HG02623 (cell line): ENCODE measurements at regions not wholly inside any gene's neighbourhood (a gene's known extent, or its start where the extent isn't known, plus 50 kb on each side); places are given as distances from the start of the nearest gene placed in this dataset.
"Not testable (repeated sequence)": the region's sequence is repeated elsewhere in the genome, so short reads cannot be mapped to it uniquely, and the experiment has no call there.

ENCODE experiments used
- ATAC-seq: cut with Tn5 transposase; IDR thresholded peaks from one replicate; pipeline ENCODE4 v1.9.1; 2021; ENCODE audit warnings: moderate library complexity; ENCODE audit not compliant: unreplicated experiment

DNA sequence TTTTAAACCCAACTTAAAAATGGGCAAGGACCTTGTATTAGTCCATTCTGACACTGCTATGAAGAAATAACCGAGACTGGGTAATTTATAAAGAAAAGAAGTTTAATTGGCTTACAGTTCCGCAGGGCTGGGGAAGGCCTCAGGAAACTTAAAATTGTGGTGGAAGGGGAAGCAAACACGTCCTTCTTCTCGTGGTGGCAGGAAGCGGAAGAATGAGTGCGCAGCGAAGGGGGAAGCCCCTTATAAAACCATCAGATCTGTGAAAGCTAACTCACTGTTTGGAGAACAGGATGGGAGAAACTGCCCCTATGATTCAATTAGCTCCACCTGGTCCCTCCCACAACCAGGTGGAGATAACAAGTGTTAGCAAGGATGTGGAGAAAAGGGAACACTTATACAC, 237.7 kb downstream of the SEC16B start:
- no peak for ATAC-seq

GRCh38 chr1:177729646-177730045, 240.2 kb downstream of the SEC16B start:
- no peak for ATAC-seq

DNA sequence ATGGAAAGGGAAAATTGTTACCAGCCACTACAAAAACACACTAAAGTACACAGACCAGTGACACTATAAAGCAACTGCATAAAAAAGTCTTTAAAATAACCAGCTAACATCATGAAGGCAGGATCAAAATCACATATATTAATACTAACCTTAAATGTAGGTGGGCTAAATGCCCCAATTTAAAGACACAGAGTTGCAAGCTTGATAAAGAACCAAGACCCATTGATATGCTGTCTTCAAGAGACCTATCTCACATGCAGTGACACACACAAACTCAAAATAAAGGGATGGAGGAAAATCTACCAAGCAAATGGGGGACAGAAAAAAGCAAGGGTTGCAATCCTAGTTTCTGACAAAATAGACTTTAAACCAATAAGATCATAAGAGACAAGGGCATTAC, 246.3 kb downstream of the SEC16B start:
- no peak for ATAC-seq

- no peak for ATAC-seq
Measured at GRCh38 chr1:177710696-177711620, 258.9 kb downstream of the SEC16B start.

DNA sequence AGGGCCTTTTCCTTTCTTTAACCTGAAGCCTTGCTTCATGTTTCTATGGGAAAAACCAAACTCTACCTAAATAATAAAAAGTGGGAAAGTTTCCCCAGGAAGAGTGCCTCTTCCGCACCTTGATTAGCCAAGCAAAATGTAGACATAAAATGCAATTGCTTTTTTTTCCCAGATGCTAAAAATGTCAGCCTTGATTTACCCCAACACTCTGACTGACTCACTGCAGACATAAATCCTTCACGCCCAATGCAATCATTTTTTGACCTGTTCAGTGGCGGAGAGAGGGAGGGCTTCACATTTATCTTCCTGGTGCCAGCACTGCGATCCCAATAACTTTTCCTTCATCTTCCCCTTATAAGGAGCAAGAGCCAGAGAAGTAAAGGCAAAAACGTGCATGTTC, 261.5 kb downstream of the SEC16B start:
- no peak for ATAC-seq

- ATAC-seq = no peak
Measured at GRCh38 chr1:177706977-177707376, 262.9 kb downstream of the SEC16B start.

GRCh38 chr1:177705839-177706238, 264.0 kb downstream of the SEC16B start:
- no peak for ATAC-seq

- ATAC-seq = no peak
Measured at GRCh38 chr1:177703888-177704446, 265.9 kb downstream of the SEC16B start.

- ATAC-seq = no peak
Measured at GRCh38 chr1:177701654-177702353, 268.1 kb downstream of the SEC16B start.

DNA sequence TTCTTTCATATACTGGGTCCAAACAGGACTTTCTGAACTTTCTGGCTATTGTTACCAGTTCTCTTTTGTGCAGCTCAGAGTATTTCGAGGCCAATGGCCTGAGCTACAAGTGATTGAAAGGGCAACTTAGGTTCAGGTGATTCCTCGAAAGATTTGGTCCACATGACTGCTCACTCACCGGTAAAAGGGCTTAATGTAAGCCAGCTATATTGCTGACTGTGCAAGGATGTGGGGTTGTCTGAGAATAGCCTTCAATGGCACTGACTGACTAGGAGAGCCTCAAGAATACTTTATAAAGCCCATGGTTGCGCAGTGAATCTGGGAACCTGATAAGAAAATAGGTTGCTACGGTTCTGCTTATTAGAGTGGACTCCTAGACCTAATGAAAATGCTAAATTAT, 269.0 kb downstream of the SEC16B start:
- ATAC-seq = no peak

- no peak for ATAC-seq
Measured at GRCh38 chr1:177690996-177691395, 278.9 kb downstream of the SEC16B start.

- no peak for ATAC-seq
Measured at GRCh38 chr1:177687544-177687943, 282.3 kb downstream of the SEC16B start.

GRCh38 chr1:177686933-177687332, 282.9 kb downstream of the SEC16B start:
- ATAC-seq = no peak

- no peak for ATAC-seq
Measured at GRCh38 chr1:177669161-177669560, 300.7 kb downstream of the SEC16B start.

DNA sequence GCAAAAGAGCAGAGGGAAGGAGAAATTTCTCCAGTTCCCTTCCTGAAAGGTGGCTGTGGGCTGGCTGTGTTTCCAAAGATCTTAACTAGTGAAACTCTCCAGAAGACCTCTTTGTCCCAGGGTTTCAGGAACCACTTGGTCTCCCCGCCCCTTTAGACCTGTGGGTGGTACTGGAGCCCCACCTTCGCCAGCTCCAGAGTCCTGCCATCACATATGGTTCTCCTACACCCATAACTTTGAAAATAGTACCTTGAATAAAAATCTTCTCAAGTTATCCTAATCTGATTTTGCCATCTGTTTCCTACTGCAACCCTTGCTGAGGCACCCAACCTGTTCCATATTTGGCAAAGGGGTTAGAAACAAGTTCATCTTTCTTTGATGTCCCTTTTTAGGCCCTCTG, 303.9 kb downstream of the SEC16B start:
- ATAC-seq = no peak

- ATAC-seq = not testable (repeated sequence)
Measured at GRCh38 chr1:177664742-177665141, 305.1 kb downstream of the SEC16B start.

GRCh38 chr1:177660188-177660587, 309.7 kb downstream of the SEC16B start:
- no peak for ATAC-seq

GRCh38 chr1:177659281-177659680, 310.6 kb downstream of the SEC16B start:
- no peak for ATAC-seq

DNA sequence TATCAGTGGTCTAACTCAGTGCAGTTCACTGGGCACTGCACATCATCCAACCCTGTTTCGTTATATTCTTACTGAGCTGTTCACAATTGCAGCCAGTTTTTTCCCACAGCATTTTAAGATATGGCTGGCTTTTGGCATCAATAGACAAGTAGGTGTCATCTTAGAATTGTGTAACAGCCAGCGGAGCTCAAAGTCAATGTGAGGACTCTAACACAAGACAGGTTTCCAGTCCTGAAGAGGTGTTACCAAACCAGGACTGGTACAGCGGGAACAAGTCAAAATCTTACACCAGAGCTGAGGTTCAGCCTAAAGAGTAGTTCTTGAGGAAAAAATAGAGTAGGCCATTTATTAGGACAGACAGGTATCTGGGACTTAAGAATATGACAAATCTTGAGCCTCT, 313.3 kb downstream of the SEC16B start:
- ATAC-seq = no peak

DNA sequence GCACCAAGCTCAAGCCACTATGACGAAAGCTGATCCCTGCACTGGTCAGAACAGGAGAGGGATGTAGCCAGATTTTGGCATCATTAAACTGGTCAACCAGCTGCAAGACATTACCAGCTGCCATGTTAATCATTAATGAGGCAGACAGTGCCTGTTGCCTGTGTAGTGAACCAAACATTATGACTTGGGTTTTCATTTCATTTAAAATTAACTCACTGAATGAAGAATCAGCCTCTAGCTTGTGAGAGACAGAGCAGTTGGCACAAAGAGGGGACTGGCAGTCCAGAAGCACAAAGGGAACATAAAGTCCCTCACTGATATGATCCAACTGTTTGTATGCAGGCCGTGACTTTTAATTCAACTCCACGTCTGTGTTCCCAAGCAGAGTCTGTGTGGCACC, 318.9 kb downstream of the SEC16B start:
- no peak for ATAC-seq

- ATAC-seq = no peak
Measured at GRCh38 chr1:177648731-177649265, 321.1 kb downstream of the SEC16B start.

DNA sequence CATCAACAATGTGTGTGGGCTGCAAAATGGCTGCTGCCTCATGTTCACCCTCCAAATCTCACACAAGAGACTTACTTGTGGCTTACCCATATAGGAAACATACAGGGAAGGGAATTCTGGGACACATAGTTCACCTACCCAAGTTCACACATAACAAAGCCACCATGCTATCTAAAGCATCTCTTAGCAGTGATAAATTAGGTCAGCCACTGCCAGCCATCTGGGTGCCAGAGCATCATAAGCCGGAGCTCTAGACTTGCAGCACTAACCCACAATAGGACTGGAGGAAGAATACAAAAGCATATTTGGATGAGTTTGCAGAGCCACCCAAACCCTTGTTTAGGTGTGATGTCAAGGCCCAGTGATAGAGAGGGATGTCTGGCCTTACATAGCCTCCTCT, 321.7 kb downstream of the SEC16B start:
- no peak for ATAC-seq
